GM12864 (cell line): ENCODE measurements at regions not wholly inside any gene's neighbourhood (a gene's known extent, or its start where the extent isn't known, plus 50 kb on each side); places are given as distances from the start of the nearest gene placed in this dataset.

Experiments
- DNase-seq: peaks from one replicate; pipeline ENCODE4 v3.0.0-alpha.2; 2011; ENCODE audit warnings: low read depth
- H3K4me3 ChIP-seq: 2 replicates; pipeline ENCODE4 v1.5.1; 2011; ENCODE audit warnings: mild to moderate bottlenecking, low read depth, low read length, control low read depth
- TF ChIP-seq, protein P1 (sequence below): IDR thresholded peaks from 2 replicates; pipeline ENCODE4 v1.5.1; 2011; ENCODE audit warnings: low read depth, mild to moderate bottlenecking, moderate library complexity, low read length, control low read depth, inconsistent platforms; ENCODE audit errors: missing control alignments

GRCh38 chr5:51494821-51495220 lies 111.6 kb downstream of the ISL1 start:
- no peak for DNase-seq

DNA sequence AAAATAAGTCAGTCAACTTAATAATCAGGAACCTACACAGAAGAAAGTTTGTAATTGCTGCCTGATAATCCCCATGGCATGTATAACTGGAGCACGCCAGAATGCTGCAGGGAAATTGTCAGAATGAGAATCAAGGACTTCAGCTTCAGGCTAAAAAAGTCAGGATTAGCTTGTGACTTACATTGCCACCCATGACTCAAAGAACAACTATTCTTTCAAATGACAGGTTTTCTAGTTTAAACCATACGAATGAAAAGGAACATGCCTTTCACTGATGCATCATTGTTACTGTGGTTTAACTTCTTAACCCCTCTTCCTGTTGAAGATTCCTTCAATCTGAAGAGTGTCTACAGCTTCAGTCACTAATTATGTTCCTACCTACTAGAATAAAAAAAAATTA lies 112.4 kb downstream of the ISL1 start:
- H3K4me3 ChIP-seq, result no peak overlapping the region
- TF ChIP-seq, protein P1, sequence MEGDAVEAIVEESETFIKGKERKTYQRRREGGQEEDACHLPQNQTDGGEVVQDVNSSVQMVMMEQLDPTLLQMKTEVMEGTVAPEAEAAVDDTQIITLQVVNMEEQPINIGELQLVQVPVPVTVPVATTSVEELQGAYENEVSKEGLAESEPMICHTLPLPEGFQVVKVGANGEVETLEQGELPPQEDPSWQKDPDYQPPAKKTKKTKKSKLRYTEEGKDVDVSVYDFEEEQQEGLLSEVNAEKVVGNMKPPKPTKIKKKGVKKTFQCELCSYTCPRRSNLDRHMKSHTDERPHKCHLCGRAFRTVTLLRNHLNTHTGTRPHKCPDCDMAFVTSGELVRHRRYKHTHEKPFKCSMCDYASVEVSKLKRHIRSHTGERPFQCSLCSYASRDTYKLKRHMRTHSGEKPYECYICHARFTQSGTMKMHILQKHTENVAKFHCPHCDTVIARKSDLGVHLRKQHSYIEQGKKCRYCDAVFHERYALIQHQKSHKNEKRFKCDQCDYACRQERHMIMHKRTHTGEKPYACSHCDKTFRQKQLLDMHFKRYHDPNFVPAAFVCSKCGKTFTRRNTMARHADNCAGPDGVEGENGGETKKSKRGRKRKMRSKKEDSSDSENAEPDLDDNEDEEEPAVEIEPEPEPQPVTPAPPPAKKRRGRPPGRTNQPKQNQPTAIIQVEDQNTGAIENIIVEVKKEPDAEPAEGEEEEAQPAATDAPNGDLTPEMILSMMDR, result no peak
- no peak for DNase-seq

More at GRCh38 chr5:51494821-51495220, 111.6 kb downstream of the ISL1 start:
- TF ChIP-seq, protein P1, result no peak
- H3K4me3 ChIP-seq, result no peak overlapping the region

DNA sequence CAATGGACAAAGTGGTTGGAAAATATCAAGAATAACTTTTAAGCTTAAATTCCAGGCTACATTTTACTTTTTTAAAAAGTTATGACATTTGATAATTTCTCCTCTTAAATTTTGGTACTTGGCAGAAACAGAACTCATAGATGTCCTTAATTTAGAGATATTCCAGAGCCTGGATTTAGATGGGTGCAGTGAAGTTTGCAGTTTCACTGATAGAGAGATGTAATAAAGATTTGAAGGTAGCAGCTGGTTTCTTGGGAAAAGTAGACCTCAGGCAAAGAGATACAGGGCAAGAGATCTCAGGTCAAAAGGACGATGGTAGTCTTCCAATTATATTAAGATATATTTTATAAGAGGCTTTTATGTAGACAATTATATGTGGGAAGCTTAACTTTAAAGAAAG lies 134.6 kb downstream of the ISL1 start:
- no peak for DNase-seq
- H3K4me3 ChIP-seq, result no peak overlapping the region
- TF ChIP-seq, protein P1, result no peak

GRCh38 chr5:51518607-51519006 lies 135.4 kb downstream of the ISL1 start:
- no peak overlapping the region for H3K4me3 ChIP-seq
- DNase-seq, result no peak
- TF ChIP-seq, protein P1, result no peak

DNA sequence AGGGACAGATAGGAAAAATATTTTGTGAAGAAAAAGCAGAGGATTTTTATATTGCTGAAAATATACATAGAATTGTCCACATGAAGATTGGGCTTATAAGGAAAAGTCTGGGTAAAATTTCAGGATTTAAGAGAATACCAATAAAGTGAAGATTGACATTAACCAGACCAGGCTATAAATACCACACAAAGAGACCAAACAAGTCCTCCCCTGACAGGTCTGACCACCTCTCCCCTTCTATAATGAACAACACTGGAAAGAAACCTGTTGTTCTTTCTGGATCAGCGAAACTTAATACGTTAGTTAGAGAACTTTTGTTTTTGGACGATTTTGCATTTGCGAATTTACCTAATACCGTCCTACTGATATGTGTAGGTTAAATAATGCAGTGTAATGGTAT lies 138.3 kb downstream of the ISL1 start:
- DNase-seq, result no peak
- H3K4me3 ChIP-seq, result no peak overlapping the region
- TF ChIP-seq, protein P1, result no peak

- TF ChIP-seq, protein P1, result no peak
- H3K4me3 ChIP-seq, result no peak overlapping the region
- DNase-seq, result no peak
Measured at GRCh38 chr5:51539232-51539631, 156.0 kb downstream of the ISL1 start.

GRCh38 chr5:51544031-51544785 lies 161.0 kb downstream of the ISL1 start:
- H3K4me3 ChIP-seq, result no peak overlapping the region
- DNase-seq, result no peak
- TF ChIP-seq, protein P1, result no peak
